ENCODE measurements at regions not wholly inside any gene's neighbourhood (a gene's known extent, or its start where the extent isn't known, plus 50 kb on each side); places are given as distances from the start of the nearest gene placed in this dataset.
A peak's percentile ranks its signal among the peaks of the same experiment; 100 is the strongest.

DNA sequence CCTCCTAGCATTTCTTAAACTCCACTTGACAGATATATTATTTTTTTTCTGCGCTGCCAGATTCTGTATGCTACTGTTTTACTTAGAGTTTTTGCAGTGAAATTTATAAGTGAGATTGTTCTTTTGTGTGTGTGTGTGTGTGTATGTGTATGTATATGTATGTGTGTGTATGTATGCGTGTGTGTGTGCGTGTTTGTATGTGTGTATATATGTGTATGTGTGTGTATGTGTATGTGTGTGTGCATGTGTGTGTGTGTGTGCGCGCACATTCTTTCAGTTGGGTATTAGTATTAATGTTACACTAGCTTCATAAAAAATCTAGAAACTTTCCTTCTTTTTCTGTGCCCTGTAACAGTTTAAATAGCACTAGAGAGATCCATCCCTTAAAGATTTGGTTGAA is 152.6 kb upstream of the CSF3R start:
- peaks cover 3% of the 10 kb centered on the region for H3K27me3 Mint-ChIP-seq (ENCODE audit: low read depth)
- no peak overlapping the region for H3K27ac Mint-ChIP-seq (ENCODE audit: unreplicated experiment)
- DNase-seq (ENCODE audit: low spot score) = no peak
- no peaks in the 10 kb centered on the region for H3K36me3 Mint-ChIP-seq (ENCODE audit: low read depth)
- H3K4me1 Mint-ChIP-seq (ENCODE audit: low read depth) = peaks cover 11% of the 10 kb centered on the region
- H3K9me3 Mint-ChIP-seq (ENCODE audit: low read depth) = no peaks in the 10 kb centered on the region
- no peak overlapping the region for H3K4me3 Mint-ChIP-seq (ENCODE audit: unreplicated experiment)
- TF ChIP-seq, protein P1, sequence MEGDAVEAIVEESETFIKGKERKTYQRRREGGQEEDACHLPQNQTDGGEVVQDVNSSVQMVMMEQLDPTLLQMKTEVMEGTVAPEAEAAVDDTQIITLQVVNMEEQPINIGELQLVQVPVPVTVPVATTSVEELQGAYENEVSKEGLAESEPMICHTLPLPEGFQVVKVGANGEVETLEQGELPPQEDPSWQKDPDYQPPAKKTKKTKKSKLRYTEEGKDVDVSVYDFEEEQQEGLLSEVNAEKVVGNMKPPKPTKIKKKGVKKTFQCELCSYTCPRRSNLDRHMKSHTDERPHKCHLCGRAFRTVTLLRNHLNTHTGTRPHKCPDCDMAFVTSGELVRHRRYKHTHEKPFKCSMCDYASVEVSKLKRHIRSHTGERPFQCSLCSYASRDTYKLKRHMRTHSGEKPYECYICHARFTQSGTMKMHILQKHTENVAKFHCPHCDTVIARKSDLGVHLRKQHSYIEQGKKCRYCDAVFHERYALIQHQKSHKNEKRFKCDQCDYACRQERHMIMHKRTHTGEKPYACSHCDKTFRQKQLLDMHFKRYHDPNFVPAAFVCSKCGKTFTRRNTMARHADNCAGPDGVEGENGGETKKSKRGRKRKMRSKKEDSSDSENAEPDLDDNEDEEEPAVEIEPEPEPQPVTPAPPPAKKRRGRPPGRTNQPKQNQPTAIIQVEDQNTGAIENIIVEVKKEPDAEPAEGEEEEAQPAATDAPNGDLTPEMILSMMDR (IDR thresholded peaks at IDR 0.05) = no peak

DNA sequence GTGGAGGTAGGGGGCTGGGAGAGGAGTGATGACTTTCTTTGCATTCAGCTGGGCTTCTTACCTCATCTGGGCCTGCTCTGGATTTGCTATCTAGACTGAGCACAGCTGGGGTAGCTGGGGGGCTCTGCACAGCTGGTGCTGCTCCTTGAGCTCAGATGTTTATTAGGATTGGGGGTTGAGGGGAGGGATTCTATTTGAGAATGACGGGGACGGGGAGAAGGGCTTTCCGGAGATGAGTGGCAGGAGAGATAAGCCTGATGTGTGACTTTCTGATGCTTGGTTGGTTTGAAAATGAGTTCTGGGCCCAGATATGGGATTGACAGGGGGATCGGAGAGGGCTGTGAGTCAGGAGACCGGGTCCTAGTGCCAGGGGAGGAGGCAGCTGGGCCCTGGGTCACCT is 146.1 kb upstream of the CSF3R start:
- H3K27ac Mint-ChIP-seq (ENCODE audit: unreplicated experiment) = no peak overlapping the region
- peak; percentile 46 for DNase-seq (ENCODE audit: low spot score)
- H3K27me3 Mint-ChIP-seq (ENCODE audit: low read depth) = peaks cover 20% of the 10 kb centered on the region
- TF ChIP-seq, protein P1 (IDR thresholded peaks at IDR 0.05) = no peak
- no peak overlapping the region for H3K4me3 Mint-ChIP-seq (ENCODE audit: unreplicated experiment)
- no peaks in the 10 kb centered on the region for H3K36me3 Mint-ChIP-seq (ENCODE audit: low read depth)
- no peaks in the 10 kb centered on the region for H3K4me1 Mint-ChIP-seq (ENCODE audit: low read depth)
- H3K9me3 Mint-ChIP-seq (ENCODE audit: low read depth) = no peaks in the 10 kb centered on the region

DNA sequence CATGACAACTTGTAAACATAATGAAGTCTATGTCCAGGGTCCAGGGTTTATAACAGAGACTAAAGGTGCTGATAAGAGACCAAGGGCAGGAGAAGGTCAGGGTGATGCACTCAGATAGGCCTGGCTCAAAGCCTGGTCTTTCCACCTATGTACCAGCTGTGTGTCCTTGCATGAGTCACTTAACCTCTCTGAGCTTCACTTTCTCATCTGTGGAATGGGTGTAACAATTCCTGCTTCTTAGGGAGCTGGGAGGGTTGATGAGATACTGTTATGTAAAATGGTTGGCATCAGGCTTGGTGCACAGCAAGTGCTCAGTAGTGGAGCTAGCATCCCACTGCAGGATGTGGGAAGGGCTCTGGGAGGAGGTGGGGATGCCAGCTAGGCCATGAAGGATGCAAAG is 143.7 kb upstream of the CSF3R start:
- no peaks in the 10 kb centered on the region for H3K9me3 Mint-ChIP-seq (ENCODE audit: low read depth)
- H3K27me3 Mint-ChIP-seq (ENCODE audit: low read depth) = peaks cover 25% of the 10 kb centered on the region
- DNase-seq (ENCODE audit: low spot score) = no peak
- no peak overlapping the region for H3K27ac Mint-ChIP-seq (ENCODE audit: unreplicated experiment)
- no peak overlapping the region for H3K4me3 Mint-ChIP-seq (ENCODE audit: unreplicated experiment)
- TF ChIP-seq, protein P1 (IDR thresholded peaks at IDR 0.05) = no peak
- no peaks in the 10 kb centered on the region for H3K4me1 Mint-ChIP-seq (ENCODE audit: low read depth)
- no peaks in the 10 kb centered on the region for H3K36me3 Mint-ChIP-seq (ENCODE audit: low read depth)

DNA sequence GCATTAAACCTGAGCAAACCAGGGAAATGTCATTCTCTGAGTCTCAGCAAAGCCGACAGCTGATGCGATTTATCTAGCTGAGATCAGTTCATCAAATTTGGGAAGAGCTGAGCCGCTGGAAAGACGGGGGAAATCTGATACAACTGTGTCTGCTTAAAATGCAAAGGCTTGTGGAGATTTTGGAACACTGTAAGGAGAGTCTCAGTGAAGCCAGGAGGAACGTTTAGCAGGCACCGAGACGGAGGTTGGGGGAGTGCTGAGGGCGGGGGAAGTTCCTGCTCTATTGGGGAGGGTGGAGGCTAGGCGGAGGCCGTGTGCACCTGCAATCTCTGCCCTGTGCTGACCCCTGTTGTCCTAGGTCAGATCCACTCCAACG is 143.2 kb upstream of the CSF3R start:
- Mint-ChIP-seq H3K36me3 (ENCODE audit: low read depth) (no peaks in the 10 kb centered on the region), H3K4me3 (ENCODE audit: unreplicated experiment) (no peak overlapping the region), H3K27ac (ENCODE audit: unreplicated experiment) (no peak overlapping the region), H3K4me1 (ENCODE audit: low read depth) (no peaks in the 10 kb centered on the region), H3K9me3 (ENCODE audit: low read depth) (no peaks in the 10 kb centered on the region), H3K27me3 (ENCODE audit: low read depth) (peaks cover 25% of the 10 kb centered on the region)
- peak; percentile 40 for DNase-seq (ENCODE audit: low spot score)
- TF ChIP-seq, protein P1 (IDR thresholded peaks at IDR 0.05) = no peak

DNA sequence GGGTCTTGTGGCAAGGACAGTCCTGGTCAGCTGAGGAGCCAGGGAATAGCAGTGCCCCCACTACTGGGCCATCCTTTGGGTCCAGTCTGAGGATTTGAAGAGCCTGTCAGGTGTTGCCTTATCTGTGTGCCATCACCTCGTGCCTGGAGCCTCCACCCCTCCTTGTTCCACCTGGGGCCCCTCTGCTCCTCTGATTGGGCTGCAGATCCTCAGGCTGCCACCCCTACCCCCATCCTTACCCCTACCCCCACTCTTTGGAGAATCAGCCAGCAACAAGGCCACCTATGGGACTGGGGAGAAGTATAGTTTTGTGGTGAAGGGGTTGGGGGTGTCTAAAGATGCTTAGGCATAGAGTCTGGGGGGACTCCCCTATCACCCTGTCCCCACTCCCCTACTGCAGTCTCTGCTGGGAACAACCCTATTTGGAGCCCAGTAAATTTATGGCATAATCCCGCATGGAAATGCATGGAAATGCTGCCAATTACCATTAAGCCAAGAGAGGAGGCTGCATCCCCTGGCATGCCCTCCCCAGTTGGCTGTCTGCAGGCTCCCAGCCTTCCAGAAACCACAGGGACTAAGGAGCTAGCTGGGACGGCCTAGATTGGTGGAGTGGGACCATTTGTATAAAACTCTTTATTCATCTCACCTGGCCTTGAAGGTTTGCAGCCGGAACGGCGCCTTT is 142.7 kb upstream of the CSF3R start:
- TF ChIP-seq, protein P1 (IDR thresholded peaks at IDR 0.05) = no peak
- no peaks in the 10 kb centered on the region for H3K9me3 Mint-ChIP-seq (ENCODE audit: low read depth)
- H3K4me3 Mint-ChIP-seq (ENCODE audit: unreplicated experiment) = no peak overlapping the region
- no peaks in the 10 kb centered on the region for H3K4me1 Mint-ChIP-seq (ENCODE audit: low read depth)
- no peak overlapping the region for H3K27ac Mint-ChIP-seq (ENCODE audit: unreplicated experiment)
- peaks cover 25% of the 10 kb centered on the region for H3K27me3 Mint-ChIP-seq (ENCODE audit: low read depth)
- H3K36me3 Mint-ChIP-seq (ENCODE audit: low read depth) = no peaks in the 10 kb centered on the region
- DNase-seq (ENCODE audit: low spot score) = peak; percentile 33

All from chondrocyte (in vitro differentiated cells).